ENCODE measurements at regions not wholly inside any gene's neighbourhood (a gene's known extent, or its start where the extent isn't known, plus 50 kb on each side); places are given as distances from the start of the nearest gene placed in this dataset.

GRCh38 chr13:85910962-85911361 is 111.7 kb upstream of the SLITRK6 start (continued):
- TF ChIP-seq CTCF (IDR thresholded peaks at IDR 0.05; ENCODE audit: control extremely low read depth in 1 of 3, insufficient read depth in 1 of 3, low read depth in 1 of 3, low read length in 3 of 3) = no peak
- no peak for TF ChIP-seq FOSL1 (IDR thresholded peaks at IDR 0.05; ENCODE audit: insufficient read depth, low read depth, low read length)
- TF ChIP-seq TEAD4 (IDR thresholded peaks at IDR 0.05; ENCODE audit: low read depth, low read length) = no peak
- TF ChIP-seq KDM1A (IDR thresholded peaks at IDR 0.05; ENCODE audit: borderline replicate concordance, low read length) = no peak
